NCI-H345 treated with DMSO at 0.1 percent for 48 hours (cell line): ENCODE measurements at regions not wholly inside any gene's neighbourhood (a gene's known extent, or its start where the extent isn't known, plus 50 kb on each side); places are given as distances from the start of the nearest gene placed in this dataset.
"Not testable (repeated sequence)": the region's sequence is repeated elsewhere in the genome, so short reads cannot be mapped to it uniquely, and the experiment has no call there.

Experiments used
- DNase-seq: peaks from one replicate; lab custom pipeline; 2025; ENCODE audit not compliant: unreplicated experiment; lab: John Stamatoyannopoulos, UW

GRCh38 chr5:103774721-103775120 lies 212.1 kb upstream of the NUDT12 start:
- no peak for DNase-seq

GRCh38 chr5:103772248-103772647 lies 209.7 kb upstream of the NUDT12 start:
- DNase-seq: no peak

GRCh38 chr5:103764403-103764802 lies 201.8 kb upstream of the NUDT12 start:
- DNase-seq: no peak

DNA sequence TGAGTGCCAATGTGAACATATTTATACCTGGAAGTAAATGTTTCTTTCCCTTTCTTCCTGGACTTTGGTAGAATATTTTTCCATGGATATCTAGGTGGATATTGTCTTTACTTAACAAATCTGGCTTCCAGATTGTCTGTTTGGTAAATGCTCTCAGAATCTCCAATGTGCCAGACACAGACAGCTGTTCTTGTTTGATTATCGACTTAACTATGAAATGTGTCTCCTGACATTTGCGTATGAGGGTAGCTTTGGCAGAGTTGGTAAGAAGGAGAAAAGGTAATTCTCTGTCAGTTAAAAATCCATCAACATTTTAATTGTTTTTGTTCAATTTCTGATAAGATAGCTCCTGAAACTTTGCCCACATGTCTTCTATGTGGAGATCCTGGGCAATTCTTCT lies 196.4 kb upstream of the NUDT12 start:
- DNase-seq: no peak

- no peak for DNase-seq
Observed at GRCh38 chr5:103755974-103756373, 193.4 kb upstream of the NUDT12 start.

DNA sequence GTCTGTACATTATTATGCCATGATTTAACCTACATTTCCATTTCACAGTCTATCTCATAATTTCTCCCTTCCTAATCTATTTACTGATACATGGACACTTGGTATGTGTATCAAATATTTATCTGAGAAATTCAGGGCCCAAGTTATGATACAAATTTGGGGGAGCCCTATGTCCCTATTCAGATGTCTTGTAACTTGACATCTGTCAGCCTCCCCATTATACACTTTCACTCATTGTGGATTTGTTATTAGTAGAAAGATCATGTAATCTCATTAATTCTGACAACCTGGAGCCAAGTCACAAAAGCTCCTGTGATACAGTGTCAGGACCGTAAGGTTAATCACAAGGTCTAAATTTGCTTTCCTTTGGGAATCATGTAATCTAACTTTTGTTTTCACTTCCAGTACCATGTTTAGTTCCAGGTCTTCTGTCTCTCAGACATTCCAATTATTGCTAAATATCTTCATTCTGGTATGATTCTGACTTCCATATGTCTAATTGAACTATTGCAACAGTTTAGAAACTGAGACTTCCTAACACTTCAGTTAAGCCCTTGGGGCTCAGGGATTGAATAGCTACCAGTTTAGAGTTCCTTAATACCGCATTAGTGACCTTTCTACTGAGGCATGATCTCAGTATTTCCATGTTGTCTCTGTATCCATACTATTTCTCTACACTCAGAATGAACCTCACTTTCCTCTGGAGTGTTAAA lies 182.9 kb upstream of the NUDT12 start:
- no peak for DNase-seq

GRCh38 chr5:103744159-103744558 lies 181.6 kb upstream of the NUDT12 start:
- DNase-seq: no peak

DNA sequence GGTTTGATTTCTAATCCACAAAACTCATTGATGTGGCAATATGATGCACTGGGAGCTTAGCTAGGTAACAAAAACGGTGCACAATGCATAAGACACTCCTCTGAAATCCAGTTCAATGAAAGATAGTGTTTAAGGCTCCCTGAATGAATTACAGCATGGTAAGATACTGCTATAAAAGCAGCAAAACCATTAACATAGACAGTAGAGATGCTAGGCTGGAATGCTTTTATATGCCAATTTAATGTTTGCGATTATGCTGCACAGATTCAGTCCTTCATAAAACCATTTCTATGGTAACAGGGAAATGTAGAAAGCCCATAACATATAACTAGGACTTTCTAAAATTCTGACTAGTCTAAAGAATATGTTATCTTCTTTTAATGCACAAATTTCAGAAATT lies 180.8 kb upstream of the NUDT12 start:
- no peak for DNase-seq

DNA sequence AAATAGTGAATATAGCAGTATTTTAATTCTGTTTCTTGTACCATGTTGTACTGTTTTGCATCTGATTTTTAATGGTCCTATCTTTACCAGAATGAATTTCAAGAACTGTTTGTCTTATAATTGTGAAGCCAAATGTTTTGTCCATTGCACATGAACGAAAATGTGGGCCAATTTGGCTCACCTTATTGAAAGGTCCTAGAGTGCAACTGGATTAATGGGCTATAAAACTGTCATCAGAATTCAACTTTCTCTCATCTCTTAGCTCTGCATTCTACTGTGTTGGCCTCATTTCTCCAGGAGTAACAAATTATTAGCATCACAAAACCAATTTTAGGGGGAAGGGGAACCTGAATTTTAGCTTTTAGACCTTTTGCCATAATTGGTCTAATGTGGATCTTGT lies 179.4 kb upstream of the NUDT12 start:
- no peak for DNase-seq

DNA sequence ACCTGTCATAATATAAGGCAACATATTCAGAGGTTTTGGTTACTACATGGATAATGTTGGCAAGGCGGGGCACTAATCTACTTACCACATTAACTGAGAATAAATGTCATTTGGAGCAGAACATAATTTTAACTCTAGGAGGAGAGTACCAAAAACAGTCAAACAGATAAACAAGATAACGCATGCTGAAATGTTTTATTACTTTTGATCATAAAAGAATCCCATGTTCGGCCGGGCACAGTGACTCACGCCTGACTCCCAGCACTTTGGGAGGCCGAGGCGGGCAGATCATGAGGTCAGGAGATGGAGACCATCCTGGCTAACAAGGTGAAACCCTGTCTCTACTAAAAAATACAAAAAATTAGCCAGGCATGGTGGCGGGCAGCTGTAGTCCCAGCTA lies 173.8 kb upstream of the NUDT12 start:
- not testable (repeated sequence) for DNase-seq

DNA sequence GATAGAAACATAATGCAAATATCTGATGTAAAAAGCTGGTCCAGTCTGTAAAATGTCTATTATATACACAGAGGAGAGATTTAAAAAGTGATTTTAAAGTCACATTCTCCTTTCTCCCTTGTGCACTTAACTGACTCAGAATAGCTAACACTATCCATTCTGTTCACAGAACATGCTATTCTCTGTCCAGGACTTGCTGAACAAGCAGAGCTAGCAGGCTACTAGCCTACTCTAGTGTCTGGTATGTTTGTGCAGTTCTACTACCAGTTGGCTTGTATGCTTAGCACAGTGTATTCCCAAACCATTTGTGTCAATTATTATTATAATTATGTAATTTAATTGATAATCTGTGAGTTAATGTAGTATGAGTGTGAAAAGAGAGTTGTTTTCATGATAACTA lies 161.7 kb upstream of the NUDT12 start:
- DNase-seq: no peak

DNA sequence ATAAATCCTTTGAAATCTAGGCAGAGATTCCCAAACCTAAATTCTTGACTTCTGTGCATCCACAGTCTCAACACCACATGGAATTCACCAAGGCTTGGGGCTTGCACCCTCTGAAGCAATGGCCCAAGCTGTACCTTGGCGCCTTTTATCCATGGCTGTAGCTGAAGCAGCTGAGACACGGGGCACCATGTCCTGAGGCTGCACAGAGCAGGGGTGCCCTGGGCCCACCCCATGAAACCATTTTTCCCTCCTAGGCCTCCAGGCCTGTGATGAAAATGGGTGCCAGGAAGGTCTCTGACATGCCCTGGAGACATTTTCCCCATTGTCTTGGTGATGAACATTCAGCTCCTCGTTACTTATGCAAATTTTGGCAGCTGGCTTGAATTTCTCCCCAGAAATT lies 158.6 kb upstream of the NUDT12 start:
- DNase-seq: no peak

DNA sequence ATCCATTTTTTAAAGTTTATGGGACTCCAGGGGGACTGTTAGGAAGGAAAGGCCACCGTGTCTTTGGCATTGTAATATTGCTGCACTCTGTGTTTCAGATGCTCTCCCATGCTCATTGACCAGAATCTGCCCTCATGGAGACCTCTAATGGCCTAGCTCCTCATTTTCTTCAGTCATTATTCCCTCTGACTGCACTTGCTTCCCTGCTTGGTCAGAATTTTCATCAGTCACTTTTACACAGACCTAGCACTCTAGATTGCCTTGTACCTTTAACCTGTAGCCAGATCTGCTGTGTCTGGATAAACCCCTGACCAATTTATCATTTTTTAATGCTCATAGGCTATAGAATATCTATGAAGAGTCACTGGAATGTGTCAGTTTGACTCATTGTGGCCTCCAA lies 155.5 kb upstream of the NUDT12 start:
- DNase-seq: no peak

DNA sequence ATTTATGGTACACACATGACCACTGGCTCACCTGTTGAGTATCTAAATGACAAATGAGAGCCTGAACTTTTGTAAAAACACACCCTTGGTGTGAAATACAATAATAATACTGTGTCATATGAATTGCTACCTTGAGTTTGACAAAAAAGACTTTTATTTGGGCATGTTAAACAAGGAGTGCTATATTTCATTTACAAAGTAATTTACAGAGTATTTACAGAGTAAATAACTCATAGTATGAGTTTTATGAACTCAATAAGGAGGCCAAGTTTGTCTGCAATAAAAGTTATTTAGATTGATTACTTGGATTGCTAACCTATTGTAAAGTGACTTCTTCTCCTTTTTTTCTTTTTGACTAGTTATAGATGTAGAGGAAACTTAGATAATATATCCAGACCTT lies 146.0 kb upstream of the NUDT12 start:
- no peak for DNase-seq

DNA sequence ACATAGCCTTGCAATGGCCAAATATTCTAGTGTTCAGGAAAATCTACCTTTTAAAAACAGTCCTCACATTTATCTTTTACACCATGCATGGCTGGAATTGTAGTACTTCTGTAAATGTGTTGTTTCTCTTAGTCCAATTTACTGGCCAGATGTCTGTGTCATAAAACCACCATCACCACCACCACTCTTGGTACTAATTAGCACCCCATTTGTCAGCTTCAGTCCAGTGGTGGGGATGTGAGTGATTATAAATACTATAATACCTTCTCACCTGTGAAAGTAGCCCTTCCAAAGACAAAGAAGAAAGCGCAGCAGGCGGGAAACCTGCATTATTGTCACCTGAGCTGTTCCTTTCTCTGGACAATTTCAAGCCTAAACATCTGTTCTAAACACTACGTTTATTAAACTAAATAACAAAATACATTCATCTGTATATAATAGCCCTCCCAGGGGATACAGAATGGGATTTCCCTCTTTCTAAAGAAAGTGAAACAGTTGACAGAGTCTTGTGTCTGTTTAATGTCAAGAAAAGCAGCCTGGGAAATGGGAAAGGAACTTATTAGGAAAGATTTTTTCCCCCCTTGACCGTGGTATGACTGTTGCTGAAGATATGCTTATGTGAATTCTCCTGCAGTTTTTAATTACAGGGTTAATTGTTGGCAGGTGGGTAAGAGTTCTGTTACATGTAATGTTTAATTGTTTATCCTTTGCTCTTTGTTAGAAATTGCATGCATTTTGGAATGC lies 144.5 kb upstream of the NUDT12 start:
- DNase-seq: no peak

- DNase-seq: no peak
Observed at GRCh38 chr5:103703617-103704016, 141.0 kb upstream of the NUDT12 start.

- DNase-seq: no peak
Observed at GRCh38 chr5:103693517-103693916, 130.9 kb upstream of the NUDT12 start.

GRCh38 chr5:103690676-103691075 lies 128.1 kb upstream of the NUDT12 start:
- DNase-seq: no peak

DNA sequence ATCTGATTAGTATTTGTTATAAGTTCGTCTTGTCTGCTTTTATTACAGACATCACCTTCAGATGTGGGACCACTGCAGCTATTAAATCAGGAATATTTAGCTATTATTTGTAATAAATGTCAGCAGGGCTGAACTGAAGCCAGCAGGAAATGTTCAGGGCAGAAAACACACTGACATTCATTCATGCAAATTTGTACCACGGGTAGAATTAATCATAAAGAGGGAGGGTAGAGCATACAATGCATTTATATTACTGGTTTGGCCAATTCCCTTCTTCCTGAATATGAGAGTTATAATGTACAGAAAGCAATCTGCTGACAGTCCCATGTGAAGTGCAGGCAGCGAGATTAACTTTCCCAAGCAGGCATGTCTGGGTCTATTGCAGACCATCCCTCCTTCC lies 117.3 kb upstream of the NUDT12 start:
- no peak for DNase-seq

GRCh38 chr5:103676198-103676597 lies 113.6 kb upstream of the NUDT12 start:
- not testable (repeated sequence) for DNase-seq

DNA sequence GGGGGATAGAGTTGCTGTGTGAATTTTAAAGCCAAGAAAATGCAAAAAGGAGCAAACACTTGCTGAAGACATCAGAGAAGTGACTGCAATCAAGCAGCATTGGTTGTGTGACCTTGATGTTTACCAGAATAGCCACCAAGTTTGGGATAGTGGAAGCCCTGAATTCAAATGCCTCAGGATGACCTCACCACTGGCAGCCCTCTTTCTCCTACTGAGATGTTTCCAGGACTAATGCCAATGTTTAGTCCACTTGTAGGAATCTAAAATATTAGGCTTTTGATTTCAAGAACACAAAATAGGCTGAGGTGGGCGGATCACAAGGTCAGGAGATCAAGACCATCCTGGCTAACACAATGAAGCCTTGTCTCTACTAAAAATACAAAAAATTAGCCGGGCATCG lies 112.2 kb upstream of the NUDT12 start:
- DNase-seq: no peak

- DNase-seq: peak; percentile 87
Observed at GRCh38 chr5:103674251-103674650, 111.7 kb upstream of the NUDT12 start.

DNA sequence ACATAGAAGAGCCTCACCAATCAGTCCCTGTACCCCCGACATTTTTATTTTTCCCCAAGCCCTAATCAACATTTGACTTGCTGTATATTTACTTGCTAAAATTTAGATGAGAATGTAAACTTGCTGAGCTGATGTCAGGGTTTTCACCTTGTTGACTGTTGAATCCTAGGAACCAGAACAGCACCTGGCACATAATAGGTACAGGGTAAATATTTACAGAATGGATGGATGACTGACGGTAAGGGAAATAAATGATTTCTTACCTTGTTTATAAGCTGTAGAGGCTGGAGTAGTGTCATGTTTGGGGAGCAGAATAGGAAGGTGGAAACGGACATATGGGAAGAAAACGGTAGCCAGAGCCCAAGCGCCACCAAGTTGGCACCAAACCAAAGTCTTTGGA lies 107.0 kb upstream of the NUDT12 start:
- DNase-seq: peak; percentile 90
